ENCODE measurements at regions not wholly inside any gene's neighbourhood (a gene's known extent, or its start where the extent isn't known, plus 50 kb on each side); places are given as distances from the start of the nearest gene placed in this dataset.

DNA sequence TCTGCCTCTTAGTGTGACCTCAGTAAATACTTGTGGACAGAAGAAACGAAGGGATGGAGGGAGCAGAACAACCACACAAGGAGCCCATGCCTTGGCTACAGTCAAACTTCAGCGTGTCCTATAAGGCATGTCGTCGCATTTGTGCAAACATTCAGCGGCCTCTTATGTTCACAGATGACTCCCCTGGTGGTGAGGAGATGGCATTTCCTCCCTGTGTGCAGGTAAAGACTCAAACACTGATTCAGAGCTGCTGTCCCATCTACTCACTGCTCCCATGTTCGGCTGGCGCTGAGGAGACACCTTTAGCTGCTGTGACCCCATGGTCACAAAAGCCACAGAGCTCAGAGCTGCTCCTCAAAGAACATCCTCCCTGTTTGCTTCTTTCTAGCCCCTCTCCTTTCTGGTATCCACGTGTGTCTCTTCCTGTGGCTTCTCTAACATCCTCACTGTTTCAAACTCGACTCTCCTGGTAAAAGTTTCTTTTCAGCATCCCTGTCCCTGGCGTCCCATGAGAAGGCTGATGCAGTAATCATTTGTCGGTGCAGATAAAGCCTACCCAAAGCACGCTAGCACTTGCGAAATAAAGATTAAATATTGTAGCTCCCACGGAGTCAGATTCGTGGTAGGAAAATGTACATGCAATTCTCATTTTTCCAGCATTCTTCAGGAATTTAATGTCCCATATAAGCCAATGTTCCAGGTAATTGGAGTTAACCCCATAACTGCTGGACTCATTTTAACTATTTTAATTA lies 124.9 kb upstream of the NEBL start:
- DNase-seq (ENCODE audit: low read depth in 2 of 2), result no peak

DNA sequence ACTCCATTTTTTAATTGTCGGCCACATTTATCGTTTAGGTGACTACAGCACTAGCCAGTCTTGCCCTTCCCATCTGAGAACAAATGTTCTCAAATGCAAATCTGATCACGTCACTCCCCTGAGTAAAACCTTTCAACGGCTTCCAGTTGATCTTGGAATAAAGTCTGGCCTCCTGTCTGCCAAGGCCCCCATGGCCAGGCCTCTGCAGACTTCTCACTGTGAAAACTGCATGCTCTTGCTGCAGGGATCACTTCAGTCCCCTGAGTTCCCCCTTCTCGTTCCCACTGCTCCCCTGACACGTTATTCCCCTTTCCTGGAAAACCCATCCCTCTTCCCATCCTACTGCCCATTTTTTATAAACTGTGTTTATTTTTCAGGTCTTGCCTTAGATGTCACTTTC lies 124.1 kb upstream of the NEBL start:
- no peak for DNase-seq (ENCODE audit: low read depth in 2 of 2)

- DNase-seq (ENCODE audit: low read depth in 2 of 2), result peak in 1 of 2 donors; percentile 5
These were observed 123.4 kb upstream of the NEBL start for GRCh38 chr10:21020545-21020944.

DNA sequence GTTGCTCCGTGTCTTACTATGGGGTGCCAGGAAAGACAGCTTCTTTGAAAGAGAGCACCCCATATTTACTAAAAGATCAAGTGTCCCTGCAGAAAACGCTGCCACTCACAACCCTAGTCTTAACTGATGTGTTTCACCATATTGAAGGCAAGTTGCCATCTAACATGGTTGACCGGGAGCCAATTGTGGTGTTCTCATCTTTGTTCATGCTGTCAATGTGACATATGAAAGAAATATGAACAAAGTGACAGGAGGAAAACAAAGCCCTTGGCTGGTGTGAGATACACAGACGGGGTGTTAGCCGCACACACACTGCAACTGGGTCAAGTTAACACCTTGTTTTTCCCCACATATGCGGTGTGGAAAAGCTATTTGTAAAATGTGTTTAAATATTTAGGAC lies 122.3 kb upstream of the NEBL start:
- no peak for DNase-seq (ENCODE audit: low read depth in 2 of 2)

DNA sequence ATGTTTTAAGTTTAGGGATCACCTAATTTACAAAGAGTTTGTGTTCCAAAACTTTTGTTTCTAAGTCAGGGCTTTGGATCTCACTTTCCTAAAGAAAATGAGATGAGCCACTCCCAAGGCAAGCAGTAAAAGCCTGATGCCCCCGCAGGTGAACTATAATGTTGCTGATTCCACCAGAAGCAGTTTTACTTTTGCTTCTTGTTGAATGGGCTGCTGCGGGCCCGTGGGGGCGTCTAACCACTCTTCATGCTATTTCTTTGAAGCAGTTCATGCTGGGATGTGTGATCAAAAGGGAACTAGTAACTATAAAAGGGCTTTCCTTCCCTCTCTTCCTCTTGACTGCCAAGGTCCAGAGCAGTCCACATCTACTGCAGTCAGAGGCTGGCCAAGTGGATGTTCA lies 118.7 kb upstream of the NEBL start:
- no peak for DNase-seq (ENCODE audit: low read depth in 2 of 2)

- DNase-seq (ENCODE audit: low read depth in 2 of 2), result no peak
These were observed 117.0 kb upstream of the NEBL start for GRCh38 chr10:21014141-21014540.

DNA sequence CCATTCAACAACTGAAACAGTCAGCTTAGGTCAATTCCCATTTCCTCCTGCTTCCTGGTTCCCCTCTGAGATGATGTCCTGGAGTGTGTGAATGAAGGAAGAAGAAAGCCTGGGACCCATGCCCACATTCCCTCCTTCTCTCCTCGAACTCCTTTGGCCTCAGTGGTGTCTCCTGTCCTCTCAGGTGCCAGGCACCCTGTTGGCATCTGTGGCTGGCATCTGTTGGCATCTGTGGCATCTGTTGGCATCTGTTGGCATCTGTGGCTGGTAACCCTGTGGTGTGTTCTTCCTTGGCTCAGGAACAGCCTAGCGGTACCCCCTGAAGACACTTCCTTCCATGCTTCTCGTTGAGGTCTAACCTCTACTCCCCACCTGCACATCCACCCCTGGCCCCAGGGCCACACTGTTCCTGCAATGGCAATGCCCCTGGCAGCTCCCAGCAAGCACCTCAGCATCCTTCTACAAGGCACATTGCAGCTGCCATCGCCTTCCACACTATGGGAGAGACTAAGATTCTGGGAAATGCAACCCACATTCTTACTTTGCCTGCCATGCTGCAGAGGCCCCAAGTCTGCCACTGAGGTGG lies 114.4 kb upstream of the NEBL start:
- DNase-seq (ENCODE audit: low read depth in 2 of 2), result no peak

DNA sequence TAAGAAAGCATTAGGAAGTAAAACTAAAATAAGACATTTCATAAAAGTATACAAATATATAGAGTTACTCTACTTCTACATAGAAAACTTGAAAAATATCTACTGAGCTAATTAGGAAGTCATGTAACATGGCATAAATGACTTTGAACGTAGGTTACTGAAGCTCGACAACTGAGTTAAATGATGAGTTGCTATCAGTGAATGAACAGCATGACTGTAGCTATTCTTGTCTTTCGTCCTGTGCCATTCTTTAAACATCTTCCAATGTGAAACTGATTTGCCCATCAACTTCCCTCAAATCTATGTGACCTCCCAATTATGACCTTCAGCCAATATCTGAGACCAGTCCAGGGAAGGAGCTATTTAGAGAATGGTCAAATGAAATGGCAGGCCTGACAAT lies 113.5 kb upstream of the NEBL start:
- no peak for DNase-seq (ENCODE audit: low read depth in 2 of 2)

- no peak for DNase-seq (ENCODE audit: low read depth in 2 of 2)
These were observed 106.2 kb upstream of the NEBL start for GRCh38 chr10:21003240-21003822.

GRCh38 chr10:21002091-21002878 lies 105.2 kb upstream of the NEBL start:
- no peak for DNase-seq (ENCODE audit: low read depth in 2 of 2)

- no peak for DNase-seq (ENCODE audit: low read depth in 2 of 2)
These were observed 102.6 kb upstream of the NEBL start for GRCh38 chr10:20999699-21000098.

GRCh38 chr10:20998036-20998435 lies 100.9 kb upstream of the NEBL start:
- no peak for DNase-seq (ENCODE audit: low read depth in 2 of 2)

DNA sequence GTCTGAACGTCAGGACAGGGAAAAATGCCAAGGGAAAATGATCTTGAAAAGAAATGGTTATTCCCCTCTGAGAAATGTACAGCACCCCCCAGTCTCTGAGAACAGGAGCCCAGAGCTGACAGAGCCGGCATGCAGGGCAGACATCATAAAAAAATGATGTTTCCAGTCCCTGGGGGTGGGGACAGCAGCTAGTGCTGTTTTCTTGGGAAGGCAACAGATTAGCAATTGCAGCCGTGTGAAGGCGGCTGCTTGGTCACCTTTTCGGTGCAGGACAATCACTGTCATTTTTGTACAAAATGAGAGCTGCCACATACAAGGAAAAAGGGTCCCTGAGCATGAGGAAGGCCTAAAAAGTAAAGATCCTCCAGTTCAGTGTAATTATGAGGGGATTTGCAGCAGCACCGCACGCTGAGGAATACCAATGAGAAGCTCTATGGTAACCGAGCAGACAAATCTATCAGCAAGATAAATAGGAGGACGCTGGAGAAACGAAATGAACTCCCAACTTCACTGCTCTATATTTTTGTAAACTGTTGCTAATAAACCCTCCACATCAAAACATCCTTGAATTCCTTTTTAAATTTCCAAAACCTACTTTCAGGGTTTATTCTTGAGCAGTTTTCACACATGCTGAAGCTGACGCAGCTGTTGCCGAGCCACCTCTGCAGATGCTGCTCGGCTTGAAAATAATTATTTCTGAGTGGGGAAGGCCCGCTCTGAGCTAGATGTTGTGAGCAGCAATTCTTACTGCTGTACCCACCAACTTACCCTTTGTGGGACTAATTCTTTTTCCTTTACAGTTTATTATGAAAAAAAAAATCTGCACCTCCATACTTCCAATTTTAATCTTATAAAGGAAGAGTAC lies 98.2 kb upstream of the NEBL start:
- DNase-seq (ENCODE audit: low read depth in 2 of 2), result no peak

- DNase-seq (ENCODE audit: low read depth in 2 of 2), result no peak
These were observed 96.9 kb upstream of the NEBL start for GRCh38 chr10:20993830-20994527.

DNA sequence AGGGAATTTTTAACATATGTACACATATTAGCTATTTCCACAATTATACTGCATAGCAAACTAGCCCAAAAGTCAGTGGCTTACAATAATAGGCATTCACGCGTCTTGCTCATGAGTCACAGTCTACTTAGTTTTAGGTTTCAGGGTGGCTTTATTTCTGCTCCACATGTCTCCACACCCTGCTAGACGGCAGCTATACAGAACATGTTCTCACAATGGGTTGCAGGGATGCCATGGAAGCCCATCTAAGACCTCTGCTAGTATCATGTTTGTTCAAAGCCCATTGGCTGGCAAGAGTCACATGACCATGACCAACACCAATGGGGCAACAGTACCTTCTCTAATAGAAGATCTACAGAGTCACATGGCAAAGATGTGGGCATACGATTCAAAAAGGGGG lies 96.3 kb upstream of the NEBL start:
- no peak for DNase-seq (ENCODE audit: low read depth in 2 of 2)

DNA sequence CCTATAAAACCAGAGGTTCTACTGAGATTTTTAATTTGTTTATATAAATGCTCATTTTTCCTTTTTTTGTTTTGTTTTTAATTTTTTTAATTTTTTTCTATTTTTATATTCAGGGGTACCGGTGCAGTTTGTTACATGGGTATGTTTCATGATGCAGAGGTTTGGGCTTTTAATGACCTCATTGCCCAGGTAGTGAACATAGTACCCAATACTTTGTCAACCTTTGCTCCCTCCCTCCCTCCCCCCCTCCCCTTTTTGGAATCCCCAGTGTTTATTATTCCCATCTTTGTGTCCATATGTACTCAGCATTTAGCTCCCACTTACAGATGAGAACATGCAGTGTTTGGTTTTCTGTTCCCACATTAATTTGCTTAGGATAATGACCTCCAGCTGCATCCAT lies 94.4 kb upstream of the NEBL start:
- no peak for DNase-seq (ENCODE audit: low read depth in 2 of 2)

- no peak for DNase-seq (ENCODE audit: low read depth in 2 of 2)
These were observed 93.5 kb upstream of the NEBL start for GRCh38 chr10:20990604-20991003.

- no peak for DNase-seq (ENCODE audit: low read depth in 2 of 2)
These were observed 91.4 kb upstream of the NEBL start for GRCh38 chr10:20988357-20988983.

GRCh38 chr10:20986049-20986448 lies 88.9 kb upstream of the NEBL start:
- DNase-seq (ENCODE audit: low read depth in 2 of 2), result no peak

DNA sequence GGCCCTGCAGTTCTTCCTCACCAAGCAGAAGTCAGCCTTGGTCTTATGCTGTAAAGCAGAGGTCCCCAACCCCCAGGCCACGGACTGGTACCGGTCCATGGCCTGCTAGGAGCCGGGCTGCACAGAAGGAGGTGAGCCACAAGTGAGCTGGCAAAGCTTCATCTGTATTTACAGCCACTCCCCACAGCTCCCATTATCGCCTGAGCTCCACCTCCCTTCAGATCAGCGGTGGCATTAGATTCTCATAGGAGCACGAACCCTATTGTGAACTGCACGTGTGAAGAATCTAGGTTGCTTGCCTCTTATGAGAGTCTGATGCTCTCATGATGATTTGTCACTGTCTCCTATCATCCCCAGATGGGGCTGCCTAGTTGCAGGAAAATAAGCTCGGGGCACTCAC lies 87.6 kb upstream of the NEBL start:
- DNase-seq (ENCODE audit: low read depth in 2 of 2), result no peak

Data from stimulated activated CD8-positive, alpha-beta memory T cell treated with anti-CD3 and anti-CD28 coated beads, Interleukin-2, amount 100 ng/mL, for 48 hours (primary cell).